Stomach (tissue), 8 donors: ENCODE measurements at regions not wholly inside any gene's neighbourhood (a gene's known extent, or its start where the extent isn't known, plus 50 kb on each side); places are given as distances from the start of the nearest gene placed in this dataset.

Experiments used
- DNase-seq, 2 donors: peaks; one replicate each; pipeline versions ENCODE4 v3.0.0 to v3.0.0-alpha.2; 2013 to 2019
- H3K27ac ChIP-seq, 5 donors: fragments of 200-600 bp in 4 of 5; sonication (generic) in 4 of 5; one replicate each; pipeline ENCODE4 v1.5.1; 2013 to 2019; ENCODE audit warnings: mild to moderate bottlenecking in 1 of 5, moderate library complexity in 1 of 5
- H3K27me3 ChIP-seq, 3 donors: fragments of 200-600 bp; sonication (generic); one replicate each; pipeline ENCODE4 v1.5.1; 2017 to 2019; ENCODE audit warnings: mixed run types in 1 of 3
- H3K36me3 ChIP-seq, 4 donors: fragments of 200-600 bp; sonication (generic); 1 replicate in 3 of 4; 2 replicates in 1 of 4; pipeline ENCODE4 v1.5.1; 2016 to 2019
- H3K4me1 ChIP-seq, 4 donors: fragments of 200-600 bp; sonication (generic); one replicate each; pipeline ENCODE4 v1.5.1; 2016 to 2019
- H3K4me3 ChIP-seq, 4 donors: fragments of 200-600 bp; sonication (generic) in 3 of 4; one replicate each; pipeline ENCODE4 v1.5.1; 2016 to 2019; ENCODE audit warnings: mild to moderate bottlenecking in 1 of 4
- H3K9me3 ChIP-seq, 4 donors: fragments of 200-600 bp; sonication (generic); one replicate each; pipeline ENCODE4 v1.5.1; 2016 to 2019
- CTCF ChIP-seq, 7 experiments: fragments of 450-650 bp in 4 of 7; fragments of 200-600 bp in 3 of 7; sonication (generic) in 3 of 7; IDR thresholded peaks; one replicate each; pipeline ENCODE4 v1.5.1; 2016 to 2019; ENCODE audit warnings: antibody characterized with exemption in 7 of 7, control low read depth in 2 of 7, mild to moderate bottlenecking in 1 of 7
- EP300 ChIP-seq: sonication (generic); formaldehyde crosslinking; IDR thresholded peaks from one replicate; pipeline ENCODE4 v1.6.1; 2017; ENCODE audit warnings: antibody characterized with exemption
- POLR2A ChIP-seq, 4 donors: fragments of 450-650 bp; IDR thresholded peaks; one replicate each; pipeline ENCODE4 v1.6.1; 2016; ENCODE audit warnings: antibody characterized with exemption in 4 of 4, control low read depth in 2 of 4, mild to moderate bottlenecking in 1 of 4, moderate library complexity in 1 of 4
- POLR2AphosphoS5 ChIP-seq, 3 donors: sonication (generic); formaldehyde crosslinking; IDR thresholded peaks; one replicate each; pipeline ENCODE4 v1.6.1; 2016; ENCODE audit warnings: antibody characterized with exemption in 3 of 3
- WGBS, 5 donors: extraction: QIAGEN DNeasy Blood & Tissue Kit in 3 of 5; methylation state at CpG; one replicate each; pipeline versions ENCODE4 v1.1.5 to v1.1.7; 2013 to 2018; 5-methylcytosine and 5-hydroxymethylcytosine counted together
- intact Hi-C: fragments of 100-400 bp; cut with DNase I; formaldehyde crosslinking; loops from one replicate; pipeline ENCODE4 v1.15.1; 2023; ENCODE audit warnings: low total_unique reads
- donor health status: healthy with polysubstance abuse.
- donor health status: Bipolar disorder and iron deficiency.
- donor health status: healthy.

DNA sequence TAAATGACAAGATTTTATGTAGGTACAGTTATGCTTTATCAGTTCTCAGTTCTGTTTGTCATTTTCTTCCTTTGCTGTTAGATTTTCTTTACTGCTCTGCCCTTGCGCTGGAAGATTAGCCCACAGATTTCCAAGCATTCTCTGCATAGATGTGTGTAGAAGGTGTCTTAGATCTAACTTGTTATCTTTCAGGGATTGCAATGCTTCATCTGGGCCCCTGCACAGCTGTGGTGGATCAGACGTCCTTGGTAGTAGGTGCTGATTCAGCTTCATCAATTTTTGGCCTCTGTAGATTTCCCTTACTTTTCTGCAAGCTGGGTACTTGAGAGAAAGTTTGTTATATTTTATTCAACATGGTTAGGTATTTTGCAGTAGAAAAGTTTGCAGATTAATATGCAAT, 115.3 kb upstream of the LINC00305 start:
- no peak for DNase-seq
- 54 to 70% (median 57%) methylated on average over 2 of the region's 2 CpGs for WGBS, 5 donors
- no peak overlapping the region for H3K27ac ChIP-seq
- intact Hi-C loops, result no loop called here
- H3K27me3 ChIP-seq, result no peaks in the 10 kb centered on the region
- no peaks in the 10 kb centered on the region for H3K9me3 ChIP-seq
- H3K4me1 ChIP-seq, result no peaks in the 10 kb centered on the region
- TF ChIP-seq POLR2AphosphoS5 (IDR thresholded peaks at IDR 0.05), result no peak
- no peak for TF ChIP-seq CTCF (IDR thresholded peaks at IDR 0.05)
- TF ChIP-seq POLR2A (IDR thresholded peaks at IDR 0.05), result no peak
- no peak for TF ChIP-seq EP300
- H3K4me3 ChIP-seq, result no peak overlapping the region
- no peaks in the 10 kb centered on the region for H3K36me3 ChIP-seq

GRCh38 chr18:64260810-64261209, 111.9 kb upstream of the LINC00305 start:
- intact Hi-C loops, result no loop called here
- Histone ChIP-seq H3K4me1 (no peaks in the 10 kb centered on the region), H3K4me3 (no peak overlapping the region), H3K9me3 (no peaks in the 10 kb centered on the region), H3K27ac (no peak overlapping the region), H3K36me3 (no peaks in the 10 kb centered on the region), H3K27me3 (no peaks in the 10 kb centered on the region)
- DNase-seq, result no peak
- TF ChIP-seq POLR2AphosphoS5 (IDR thresholded peaks at IDR 0.05), result no peak
- TF ChIP-seq CTCF (IDR thresholded peaks at IDR 0.05), result no peak
- TF ChIP-seq EP300, result no peak
- TF ChIP-seq POLR2A (IDR thresholded peaks at IDR 0.05), result no peak
- 56 to 87% (median 74%) methylated on average over 2 of the region's 2 CpGs for WGBS, 5 donors

DNA sequence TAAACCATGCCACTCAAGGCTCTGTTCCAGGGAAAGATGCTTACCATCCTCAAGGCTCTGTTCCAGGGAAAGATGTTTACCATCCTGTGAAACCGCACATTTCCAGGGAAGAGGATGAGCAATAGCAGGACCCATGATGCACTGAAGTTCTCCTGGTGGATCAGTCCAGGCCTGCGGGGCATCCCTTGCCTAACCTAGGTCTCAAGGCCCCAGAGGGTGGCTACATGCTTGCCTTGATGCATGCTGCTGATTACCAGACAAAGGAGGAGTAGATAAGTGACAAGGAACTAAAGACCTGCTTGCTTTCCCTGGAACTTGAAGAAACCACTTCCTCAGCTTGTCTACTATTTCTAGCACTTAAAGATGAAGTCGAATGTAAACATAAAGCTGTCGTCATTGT, 111.0 kb upstream of the LINC00305 start:
- H3K4me3 ChIP-seq, result no peak overlapping the region
- 58 to 64% (median 60%) methylated on average over 4 of the region's 4 CpGs for WGBS, 5 donors
- H3K9me3 ChIP-seq, result no peaks in the 10 kb centered on the region
- H3K27ac ChIP-seq, result no peak overlapping the region
- no peaks in the 10 kb centered on the region for H3K4me1 ChIP-seq
- no peak for DNase-seq
- no peak for TF ChIP-seq EP300
- no peak for TF ChIP-seq CTCF (IDR thresholded peaks at IDR 0.05)
- no peak for TF ChIP-seq POLR2AphosphoS5 (IDR thresholded peaks at IDR 0.05)
- no peak for TF ChIP-seq POLR2A (IDR thresholded peaks at IDR 0.05)
- intact Hi-C loops, result no loop called here
- H3K36me3 ChIP-seq, result no peaks in the 10 kb centered on the region
- no peaks in the 10 kb centered on the region for H3K27me3 ChIP-seq

- Histone ChIP-seq H3K4me3 (no peak overlapping the region), H3K36me3 (no peaks in the 10 kb centered on the region), H3K4me1 (no peaks in the 10 kb centered on the region), H3K27ac (no peak overlapping the region), H3K9me3 (no peaks in the 10 kb centered on the region), H3K27me3 (no peaks in the 10 kb centered on the region)
- intact Hi-C loops, result no loop called here
- WGBS, 5 donors, result 83 to 95% (median 89%) methylated on average over 5 of the region's 5 CpGs
- TF ChIP-seq POLR2AphosphoS5 (IDR thresholded peaks at IDR 0.05), result no peak
- TF ChIP-seq EP300, result no peak
- TF ChIP-seq POLR2A (IDR thresholded peaks at IDR 0.05), result no peak
- no peak for TF ChIP-seq CTCF (IDR thresholded peaks at IDR 0.05)
- DNase-seq, result no peak
These were observed 109.3 kb upstream of the LINC00305 start for GRCh38 chr18:64258111-64258650.
